CD4-positive, alpha-beta T cell (primary cell): ENCODE measurements at regions not wholly inside any gene's neighbourhood (a gene's known extent, or its start where the extent isn't known, plus 50 kb on each side); places are given as distances from the start of the nearest gene placed in this dataset.

Experiments used
- ATAC-seq: fragments of 200-7000 bp; cut with Tn5 transposase; one replicate; pipeline ENCODE4 v1.10.0; 2022; ENCODE audit warnings: mild to moderate bottlenecking; ENCODE audit not compliant: poor library complexity
- CTCF ChIA-PET: fragments of 350-600 bp; sonication (Branson Sonifier 250); formaldehyde crosslinking; loops from one replicate; lab custom pipeline; 2021; ENCODE audit warnings: antibody characterized with exemption, inconsistent platforms; lab: Charles Lee
- POLR2A ChIA-PET: fragments of 350-600 bp; sonication (Branson Sonifier 250); formaldehyde crosslinking; loops from one replicate; lab custom pipeline; 2021; ENCODE audit warnings: antibody characterized with exemption, inconsistent platforms; lab: Charles Lee
- DNase-seq, 14 experiments: peaks; one replicate each; pipeline ENCODE4 v3.0.0-alpha.2; 2013 to 2020; ENCODE audit warnings: mixed read lengths in 2 of 14
- H3K27ac ChIP-seq, 2 donors: one replicate each; pipeline versions ENCODE4 v1.5.1 to v1.7.0; 2013; ENCODE audit warnings: low read length in 2 of 2, low read depth in 1 of 2, mild to moderate bottlenecking in 1 of 2
- H3K27me3 ChIP-seq, 2 experiments: 1 replicate in 1 of 2; 2 replicates in 1 of 2; pipeline versions ENCODE4 v1.6.1 to v1.7.0; 2013; ENCODE audit warnings: low read length in 2 of 2, control low read depth in 1 of 2, mild to moderate bottlenecking in 1 of 2, moderate library complexity in 1 of 2; ENCODE audit not compliant: insufficient read depth in 2 of 2, control insufficient read depth in 1 of 2
- H3K36me3 ChIP-seq: one replicate; pipeline ENCODE4 v1.6.1; 2013; ENCODE audit warnings: low read length, control low read depth; ENCODE audit not compliant: insufficient read depth
- H3K4me1 ChIP-seq: one replicate; pipeline ENCODE4 v1.6.1; 2013; ENCODE audit warnings: low read length, control low read depth; ENCODE audit not compliant: insufficient read depth
- H3K4me3 ChIP-seq: one replicate; pipeline ENCODE4 v1.5.1; 2013; ENCODE audit warnings: mild to moderate bottlenecking, low read length, moderate library complexity
- H3K9me3 ChIP-seq, 2 experiments: 1 replicate in 1 of 2; 2 replicates in 1 of 2; pipeline versions ENCODE4 v1.6.1 to v1.7.0; 2013; ENCODE audit warnings: low read length in 2 of 2, mild to moderate bottlenecking in 2 of 2, control low read depth in 1 of 2, moderate library complexity in 1 of 2; ENCODE audit not compliant: control insufficient read depth in 1 of 2, insufficient read depth in 1 of 2
- H3K27ac Mint-ChIP-seq: one replicate; pipeline ENCODE4 v1.8.0; 2020; ENCODE audit warnings: mixed read lengths
- H3K27me3 Mint-ChIP-seq: one replicate; pipeline ENCODE4 v1.8.0; 2021; ENCODE audit warnings: mixed read lengths
- H3K36me3 Mint-ChIP-seq: one replicate; pipeline ENCODE4 v1.8.0; 2021; ENCODE audit warnings: low read depth, mixed read lengths
- H3K4me1 Mint-ChIP-seq: one replicate; pipeline ENCODE4 v1.8.0; 2021; ENCODE audit warnings: low read depth, mixed read lengths
- H3K4me3 Mint-ChIP-seq: one replicate; pipeline ENCODE4 v1.8.0; 2020; ENCODE audit warnings: mild to moderate bottlenecking, mixed read lengths
- H3K9me3 Mint-ChIP-seq: one replicate; pipeline ENCODE4 v1.8.0; 2020; ENCODE audit warnings: mixed read lengths
- intact Hi-C, 2 experiments: fragments of 100-400 bp; cut with DNase I in 1 of 2; cut with micrococcal nuclease in 1 of 2; formaldehyde crosslinking; loops; one replicate each; pipeline versions ENCODE4 v1.15.1 to v1.9.0; 2023 to 2025; cut with DNase I, micrococcal nuclease
- TF ChIP-seq, protein P1 (sequence below): fragments of 200-600 bp; IDR thresholded peaks from one replicate; pipeline ENCODE4 v1.8.0; 2022; ENCODE audit warnings: antibody characterized with exemption, mild to moderate bottlenecking

- ChIA-PET POLR2A (interaction anchor here (0.7 kb wide), 1 partner anchor 13 kb away, joined by 3 read pairs; no protein-coding TSS in a partner anchor), CTCF (no interaction called here)
- Histone ChIP-seq H3K4me3 (no peak overlapping the region), H3K36me3 (peaks cover 3% of the 10 kb centered on the region), H3K27me3 (no peaks in the 10 kb centered on the region), H3K4me1 (peaks cover 46% of the 10 kb centered on the region), H3K9me3 (peaks cover 0 to 11% of the 10 kb centered on the region in 2 experiments), H3K27ac (no peak overlapping the region)
- H3K9me3 Mint-ChIP-seq, result peaks cover 2% of the 10 kb centered on the region
- H3K27me3 Mint-ChIP-seq, result no peaks in the 10 kb centered on the region
- peaks cover 22% of the 10 kb centered on the region for H3K36me3 Mint-ChIP-seq
- intact Hi-C loops, result no loop called here
- no peak overlapping the region for H3K27ac Mint-ChIP-seq
- no peak overlapping the region for H3K4me3 Mint-ChIP-seq
- DNase-seq (no peak), ATAC-seq (no peak)
- TF ChIP-seq, protein P1, sequence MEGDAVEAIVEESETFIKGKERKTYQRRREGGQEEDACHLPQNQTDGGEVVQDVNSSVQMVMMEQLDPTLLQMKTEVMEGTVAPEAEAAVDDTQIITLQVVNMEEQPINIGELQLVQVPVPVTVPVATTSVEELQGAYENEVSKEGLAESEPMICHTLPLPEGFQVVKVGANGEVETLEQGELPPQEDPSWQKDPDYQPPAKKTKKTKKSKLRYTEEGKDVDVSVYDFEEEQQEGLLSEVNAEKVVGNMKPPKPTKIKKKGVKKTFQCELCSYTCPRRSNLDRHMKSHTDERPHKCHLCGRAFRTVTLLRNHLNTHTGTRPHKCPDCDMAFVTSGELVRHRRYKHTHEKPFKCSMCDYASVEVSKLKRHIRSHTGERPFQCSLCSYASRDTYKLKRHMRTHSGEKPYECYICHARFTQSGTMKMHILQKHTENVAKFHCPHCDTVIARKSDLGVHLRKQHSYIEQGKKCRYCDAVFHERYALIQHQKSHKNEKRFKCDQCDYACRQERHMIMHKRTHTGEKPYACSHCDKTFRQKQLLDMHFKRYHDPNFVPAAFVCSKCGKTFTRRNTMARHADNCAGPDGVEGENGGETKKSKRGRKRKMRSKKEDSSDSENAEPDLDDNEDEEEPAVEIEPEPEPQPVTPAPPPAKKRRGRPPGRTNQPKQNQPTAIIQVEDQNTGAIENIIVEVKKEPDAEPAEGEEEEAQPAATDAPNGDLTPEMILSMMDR, result no peak
- H3K4me1 Mint-ChIP-seq, result peaks cover 73% of the 10 kb centered on the region
These were observed 59.4 kb upstream of the MGAT5 start for GRCh38 chr2:134194519-134194918.

GRCh38 chr2:134195341-134195740 lies 58.5 kb upstream of the MGAT5 start:
- Mint-ChIP-seq H3K36me3 (peaks cover 16% of the 10 kb centered on the region), H3K9me3 (peaks cover 2% of the 10 kb centered on the region), H3K27ac (peak overlapping the region; percentile 19), H3K4me1 (peaks cover 73% of the 10 kb centered on the region), H3K4me3 (no peak overlapping the region), H3K27me3 (no peaks in the 10 kb centered on the region)
- intact Hi-C loops, result no loop called here
- Histone ChIP-seq H3K4me1 (peaks cover 38% of the 10 kb centered on the region), H3K27ac (no peak overlapping the region), H3K27me3 (no peaks in the 10 kb centered on the region), H3K4me3 (no peak overlapping the region), H3K9me3 (peaks cover 0 to 11% of the 10 kb centered on the region in 2 experiments), H3K36me3 (peaks cover 3% of the 10 kb centered on the region)
- TF ChIP-seq, protein P1, result no peak
- ChIA-PET POLR2A (interaction anchor here (0.7 kb wide), 1 partner anchor 14 kb away, joined by 3 read pairs; no protein-coding TSS in a partner anchor), CTCF (interaction anchor here (4.3 kb wide), 1 partner anchor 12 kb away, joined by 28 read pairs; no protein-coding TSS in a partner anchor)
- no peak for ATAC-seq
- no peak for DNase-seq

DNA sequence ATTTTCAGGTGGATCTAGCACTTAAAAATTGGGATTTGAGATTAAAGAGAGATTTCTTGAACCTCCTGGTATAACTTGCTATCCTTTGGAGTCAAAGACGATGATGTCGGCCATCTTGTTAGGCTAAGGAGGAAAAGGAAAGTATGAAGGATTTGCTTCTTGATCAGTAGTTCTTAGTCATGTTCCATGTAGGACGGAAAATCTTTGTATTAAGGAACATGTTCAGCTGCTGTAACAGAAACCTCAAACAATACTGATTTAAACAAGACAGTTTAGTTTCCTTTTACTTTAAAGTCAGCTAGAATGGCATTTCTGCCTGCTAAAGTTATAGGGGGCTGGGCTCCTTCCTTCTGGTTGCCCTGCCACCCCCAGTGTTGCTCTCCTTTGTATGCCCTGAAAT lies 56.4 kb upstream of the MGAT5 start:
- H3K4me1 Mint-ChIP-seq, result peaks cover 81% of the 10 kb centered on the region
- ChIA-PET POLR2A (interaction anchor here (1.0 to 2.5 kb wide), 7 partner anchors 9 to 214 kb away, joined by 3 to 17 read pairs (median 6); no protein-coding TSS in a partner anchor), CTCF (interaction anchor here (0.9 to 4.3 kb wide), 3 partner anchors 9 to 70 kb away, joined by 3 to 28 read pairs (median 4); no protein-coding TSS in a partner anchor)
- H3K9me3 Mint-ChIP-seq, result no peaks in the 10 kb centered on the region
- ATAC-seq (peak; percentile 21), DNase-seq (no peak)
- H3K27me3 ChIP-seq, result no peaks in the 10 kb centered on the region
- TF ChIP-seq, protein P1, result no peak
- intact Hi-C loops, result no loop called here
- H3K4me3 Mint-ChIP-seq, result peak overlapping the region; percentile 76
- no peaks in the 10 kb centered on the region for H3K27me3 Mint-ChIP-seq
- H3K27ac Mint-ChIP-seq, result peak overlapping the region; percentile 81
- no peak overlapping the region for H3K27ac ChIP-seq
- peaks cover 47% of the 10 kb centered on the region for H3K4me1 ChIP-seq
- no peaks in the 10 kb centered on the region for H3K9me3 ChIP-seq
- peak overlapping the region; percentile 8 for H3K4me3 ChIP-seq
- peaks cover 4% of the 10 kb centered on the region for H3K36me3 Mint-ChIP-seq
- no peaks in the 10 kb centered on the region for H3K36me3 ChIP-seq
